ENCODE measurements at regions not wholly inside any gene's neighbourhood (a gene's known extent, or its start where the extent isn't known, plus 50 kb on each side); places are given as distances from the start of the nearest gene placed in this dataset.
"Not testable (repeated sequence)": the region's sequence is repeated elsewhere in the genome, so short reads cannot be mapped to it uniquely, and the experiment has no call there.

- no peak for TF ChIP-seq CTCF (conservative IDR thresholded peaks at IDR 0.05; ENCODE audit: low read depth, low read length)
- no peak for DNase-seq (ENCODE audit: low read depth)
- no peak overlapping the region for H3K4me3 ChIP-seq (ENCODE audit: low read depth, low read length)
Observed at GRCh38 chr1:184878602-184879001, 95.7 kb downstream of the NIBAN1 start.

GRCh38 chr1:184878002-184878401 lies 96.3 kb downstream of the NIBAN1 start:
- no peak for DNase-seq (ENCODE audit: low read depth)
- TF ChIP-seq CTCF (conservative IDR thresholded peaks at IDR 0.05; ENCODE audit: low read depth, low read length), result no peak
- H3K4me3 ChIP-seq (ENCODE audit: low read depth, low read length), result no peak overlapping the region

- not testable (repeated sequence) for H3K4me3 ChIP-seq (ENCODE audit: low read depth, low read length); DNase-seq (ENCODE audit: low read depth)
Observed at GRCh38 chr1:184876015-184876414, 98.3 kb downstream of the NIBAN1 start.

- TF ChIP-seq CTCF (conservative IDR thresholded peaks at IDR 0.05; ENCODE audit: low read depth, low read length), result no peak
- H3K4me3 ChIP-seq (ENCODE audit: low read depth, low read length), result no peak overlapping the region
- no peak for DNase-seq (ENCODE audit: low read depth)
Observed at GRCh38 chr1:184875218-184875617, 99.1 kb downstream of the NIBAN1 start.

GRCh38 chr1:184870319-184870718 lies 104.0 kb downstream of the NIBAN1 start:
- no peak for DNase-seq (ENCODE audit: low read depth)
- no peak overlapping the region for H3K4me3 ChIP-seq (ENCODE audit: low read depth, low read length)
- TF ChIP-seq CTCF (conservative IDR thresholded peaks at IDR 0.05; ENCODE audit: low read depth, low read length), result no peak

- no peak for DNase-seq (ENCODE audit: low read depth)
- no peak overlapping the region for H3K4me3 ChIP-seq (ENCODE audit: low read depth, low read length)
- no peak for TF ChIP-seq CTCF (conservative IDR thresholded peaks at IDR 0.05; ENCODE audit: low read depth, low read length)
Observed at GRCh38 chr1:184867866-184868689, 106.2 kb downstream of the NIBAN1 start.

GRCh38 chr1:184866991-184867788 lies 107.1 kb downstream of the NIBAN1 start:
- peak; percentile 76 for DNase-seq (ENCODE audit: low read depth)
- no peak for TF ChIP-seq CTCF (conservative IDR thresholded peaks at IDR 0.05; ENCODE audit: low read depth, low read length)
- no peak overlapping the region for H3K4me3 ChIP-seq (ENCODE audit: low read depth, low read length)
